ENCODE measurements at regions not wholly inside any gene's neighbourhood (a gene's known extent, or its start where the extent isn't known, plus 50 kb on each side); places are given as distances from the start of the nearest gene placed in this dataset.

DNA sequence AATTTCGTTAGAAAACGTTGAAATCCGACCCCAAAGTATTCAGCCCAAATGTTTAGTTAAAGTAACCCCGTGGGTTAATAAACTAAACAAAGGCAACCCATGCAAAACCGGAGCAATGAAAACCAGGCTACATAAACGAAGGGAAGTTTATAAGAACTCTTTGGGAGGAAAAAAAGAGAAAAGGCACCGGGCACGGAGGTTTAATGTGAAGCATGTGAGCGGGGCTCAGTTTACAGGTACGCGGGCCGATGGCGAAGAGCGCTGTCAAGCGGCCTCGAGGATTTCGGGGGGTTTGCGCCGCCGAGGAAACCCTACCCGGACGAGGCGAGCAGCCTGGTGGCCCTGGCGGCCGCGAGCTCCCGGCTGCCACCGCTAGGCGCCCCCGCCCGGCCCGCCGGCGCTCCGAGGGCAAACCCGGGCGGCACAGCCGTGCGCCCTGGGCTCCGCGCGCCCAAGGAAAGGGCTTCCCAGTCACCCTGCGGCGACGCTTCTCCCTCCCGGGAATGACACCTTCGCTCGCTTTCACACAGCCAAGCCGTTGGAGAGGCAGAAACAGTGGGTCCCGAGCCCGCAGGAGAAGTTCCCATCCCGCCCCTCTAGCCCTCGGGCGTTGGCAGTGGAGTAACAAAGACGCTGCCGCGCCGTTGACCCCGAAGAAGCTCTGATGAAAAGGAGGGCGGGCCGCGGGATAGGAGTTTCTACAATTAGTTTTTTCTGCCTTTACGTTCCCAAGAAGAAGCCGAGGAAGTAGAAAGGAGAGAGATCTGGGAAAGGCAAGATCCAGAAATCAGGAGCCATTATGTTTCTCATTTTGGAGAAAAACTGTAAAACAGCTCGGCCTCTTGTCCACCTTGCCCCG lies 126.0 kb downstream of the TMEM174 start (continued):
- no peak for TF ChIP-seq ZNF302 (CRISPR knock-in tag; IDR thresholded peaks at IDR 0.05)
- no peak for TF ChIP-seq ZC3H11A (IDR thresholded peaks at IDR 0.05)
- TF ChIP-seq GATA3 (IDR thresholded peaks at IDR 0.05; ENCODE audit: borderline replicate concordance), result no peak
- no peak for TF ChIP-seq FOXS1 (CRISPR knock-in tag; IDR thresholded peaks at IDR 0.05)
- TF ChIP-seq, protein P1, sequence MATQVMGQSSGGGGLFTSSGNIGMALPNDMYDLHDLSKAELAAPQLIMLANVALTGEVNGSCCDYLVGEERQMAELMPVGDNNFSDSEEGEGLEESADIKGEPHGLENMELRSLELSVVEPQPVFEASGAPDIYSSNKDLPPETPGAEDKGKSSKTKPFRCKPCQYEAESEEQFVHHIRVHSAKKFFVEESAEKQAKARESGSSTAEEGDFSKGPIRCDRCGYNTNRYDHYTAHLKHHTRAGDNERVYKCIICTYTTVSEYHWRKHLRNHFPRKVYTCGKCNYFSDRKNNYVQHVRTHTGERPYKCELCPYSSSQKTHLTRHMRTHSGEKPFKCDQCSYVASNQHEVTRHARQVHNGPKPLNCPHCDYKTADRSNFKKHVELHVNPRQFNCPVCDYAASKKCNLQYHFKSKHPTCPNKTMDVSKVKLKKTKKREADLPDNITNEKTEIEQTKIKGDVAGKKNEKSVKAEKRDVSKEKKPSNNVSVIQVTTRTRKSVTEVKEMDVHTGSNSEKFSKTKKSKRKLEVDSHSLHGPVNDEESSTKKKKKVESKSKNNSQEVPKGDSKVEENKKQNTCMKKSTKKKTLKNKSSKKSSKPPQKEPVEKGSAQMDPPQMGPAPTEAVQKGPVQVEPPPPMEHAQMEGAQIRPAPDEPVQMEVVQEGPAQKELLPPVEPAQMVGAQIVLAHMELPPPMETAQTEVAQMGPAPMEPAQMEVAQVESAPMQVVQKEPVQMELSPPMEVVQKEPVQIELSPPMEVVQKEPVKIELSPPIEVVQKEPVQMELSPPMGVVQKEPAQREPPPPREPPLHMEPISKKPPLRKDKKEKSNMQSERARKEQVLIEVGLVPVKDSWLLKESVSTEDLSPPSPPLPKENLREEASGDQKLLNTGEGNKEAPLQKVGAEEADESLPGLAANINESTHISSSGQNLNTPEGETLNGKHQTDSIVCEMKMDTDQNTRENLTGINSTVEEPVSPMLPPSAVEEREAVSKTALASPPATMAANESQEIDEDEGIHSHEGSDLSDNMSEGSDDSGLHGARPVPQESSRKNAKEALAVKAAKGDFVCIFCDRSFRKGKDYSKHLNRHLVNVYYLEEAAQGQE (IDR thresholded peaks at IDR 0.05), result no peak
- no peak for TF ChIP-seq FOSL2 (IDR thresholded peaks at IDR 0.05)
- TF ChIP-seq FOSL2 (CRISPR knock-in tag; IDR thresholded peaks at IDR 0.05), result no peak
- no peak for TF ChIP-seq RAD21 (conservative IDR thresholded peaks at IDR 0.05 in 1 of 2, IDR thresholded peaks at IDR 0.05 in 1 of 2)
- no peak for TF ChIP-seq TFCP2L1 (CRISPR knock-in tag; IDR thresholded peaks at IDR 0.05)

DNA sequence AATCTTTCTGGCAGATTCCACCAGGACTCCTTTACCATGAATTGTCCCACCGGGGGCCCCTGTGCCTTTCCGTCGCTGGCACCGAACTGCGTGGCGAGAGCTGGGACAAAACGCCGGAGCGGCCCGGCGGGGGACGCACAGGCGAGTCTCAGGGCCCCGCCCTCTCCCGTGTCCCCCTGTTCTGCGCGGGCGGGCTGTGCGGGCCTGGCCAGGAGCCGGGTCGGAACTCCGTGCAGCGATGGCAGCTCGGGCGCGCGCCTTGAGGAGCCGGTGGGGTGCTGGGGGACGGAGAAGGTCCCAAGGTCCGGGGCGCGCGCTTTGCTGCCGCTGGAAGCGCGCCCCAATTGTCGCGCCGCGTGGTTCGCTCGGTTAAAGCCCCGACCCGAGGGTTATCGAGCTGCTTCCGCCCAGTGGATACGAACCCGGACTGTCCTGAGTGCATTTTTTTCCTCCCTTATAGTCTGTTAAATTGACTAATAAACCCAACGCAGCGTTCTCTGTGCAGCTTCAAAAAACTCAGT lies 125.3 kb downstream of the TMEM174 start:
- FAIRE-seq (no peak), DNase-seq (ENCODE audit: low read depth in 1 of 2, low spot score in 1 of 2) (no peak), ATAC-seq (no peak)
- CTCF ChIA-PET, result interaction anchor here (0.6 to 1.5 kb wide), 5 partner anchors 14 to 168 kb away, joined by 3 to 6 read pairs (median 3); no protein-coding TSS in a partner anchor
- 88% methylated on average over 30 of the region's 50 CpGs for WGBS (ENCODE audit: missing lambda C conversion rate)
- POLR2A ChIA-PET, result no interaction called here
- no peak for TF ChIP-seq FOSB (CRISPR knock-in tag; IDR thresholded peaks at IDR 0.05)
- TF ChIP-seq, protein P2, sequence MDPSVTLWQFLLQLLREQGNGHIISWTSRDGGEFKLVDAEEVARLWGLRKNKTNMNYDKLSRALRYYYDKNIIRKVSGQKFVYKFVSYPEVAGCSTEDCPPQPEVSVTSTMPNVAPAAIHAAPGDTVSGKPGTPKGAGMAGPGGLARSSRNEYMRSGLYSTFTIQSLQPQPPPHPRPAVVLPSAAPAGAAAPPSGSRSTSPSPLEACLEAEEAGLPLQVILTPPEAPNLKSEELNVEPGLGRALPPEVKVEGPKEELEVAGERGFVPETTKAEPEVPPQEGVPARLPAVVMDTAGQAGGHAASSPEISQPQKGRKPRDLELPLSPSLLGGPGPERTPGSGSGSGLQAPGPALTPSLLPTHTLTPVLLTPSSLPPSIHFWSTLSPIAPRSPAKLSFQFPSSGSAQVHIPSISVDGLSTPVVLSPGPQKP (IDR thresholded peaks at IDR 0.05; ENCODE audit: low read depth, low read length), result no peak
- TF ChIP-seq, protein P3, sequence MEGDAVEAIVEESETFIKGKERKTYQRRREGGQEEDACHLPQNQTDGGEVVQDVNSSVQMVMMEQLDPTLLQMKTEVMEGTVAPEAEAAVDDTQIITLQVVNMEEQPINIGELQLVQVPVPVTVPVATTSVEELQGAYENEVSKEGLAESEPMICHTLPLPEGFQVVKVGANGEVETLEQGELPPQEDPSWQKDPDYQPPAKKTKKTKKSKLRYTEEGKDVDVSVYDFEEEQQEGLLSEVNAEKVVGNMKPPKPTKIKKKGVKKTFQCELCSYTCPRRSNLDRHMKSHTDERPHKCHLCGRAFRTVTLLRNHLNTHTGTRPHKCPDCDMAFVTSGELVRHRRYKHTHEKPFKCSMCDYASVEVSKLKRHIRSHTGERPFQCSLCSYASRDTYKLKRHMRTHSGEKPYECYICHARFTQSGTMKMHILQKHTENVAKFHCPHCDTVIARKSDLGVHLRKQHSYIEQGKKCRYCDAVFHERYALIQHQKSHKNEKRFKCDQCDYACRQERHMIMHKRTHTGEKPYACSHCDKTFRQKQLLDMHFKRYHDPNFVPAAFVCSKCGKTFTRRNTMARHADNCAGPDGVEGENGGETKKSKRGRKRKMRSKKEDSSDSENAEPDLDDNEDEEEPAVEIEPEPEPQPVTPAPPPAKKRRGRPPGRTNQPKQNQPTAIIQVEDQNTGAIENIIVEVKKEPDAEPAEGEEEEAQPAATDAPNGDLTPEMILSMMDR (IDR thresholded peaks at IDR 0.05), result no peak
- no peak for TF ChIP-seq ZFP36 (IDR thresholded peaks at IDR 0.05; ENCODE audit: borderline replicate concordance, partially characterized antibody)
- TF ChIP-seq HEYL (CRISPR knock-in tag; IDR thresholded peaks at IDR 0.05), result no peak
- no peak for TF ChIP-seq MYC (IDR thresholded peaks at IDR 0.05; ENCODE audit: borderline replicate concordance, low read length)
- TF ChIP-seq EHF (CRISPR knock-in tag; IDR thresholded peaks at IDR 0.05), result no peak
- TF ChIP-seq, protein P4, sequence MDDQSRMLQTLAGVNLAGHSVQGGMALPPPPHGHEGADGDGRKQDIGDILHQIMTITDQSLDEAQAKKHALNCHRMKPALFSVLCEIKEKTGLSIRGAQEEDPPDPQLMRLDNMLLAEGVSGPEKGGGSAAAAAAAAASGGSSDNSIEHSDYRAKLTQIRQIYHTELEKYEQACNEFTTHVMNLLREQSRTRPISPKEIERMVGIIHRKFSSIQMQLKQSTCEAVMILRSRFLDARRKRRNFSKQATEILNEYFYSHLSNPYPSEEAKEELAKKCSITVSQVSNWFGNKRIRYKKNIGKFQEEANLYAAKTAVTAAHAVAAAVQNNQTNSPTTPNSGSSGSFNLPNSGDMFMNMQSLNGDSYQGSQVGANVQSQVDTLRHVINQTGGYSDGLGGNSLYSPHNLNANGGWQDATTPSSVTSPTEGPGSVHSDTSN (IDR thresholded peaks at IDR 0.05), result no peak
- no peak for TF ChIP-seq POLR2A (IDR thresholded peaks at IDR 0.05; ENCODE audit: low read length)
- no peak for TF ChIP-seq JUNB (IDR thresholded peaks at IDR 0.05)
- no peak for TF ChIP-seq SREBF2 (IDR thresholded peaks at IDR 0.05)
- TF ChIP-seq NPAS2 (CRISPR knock-in tag; IDR thresholded peaks at IDR 0.05; ENCODE audit: borderline replicate concordance), result no peak
- TF ChIP-seq RARB (CRISPR knock-in tag; IDR thresholded peaks at IDR 0.05), result no peak
- no peak for TF ChIP-seq EP300 (IDR thresholded peaks at IDR 0.05)
- Histone ChIP-seq H3K4me2 (no peak overlapping the region), H3K9me3 (no peaks in the 10 kb centered on the region), H3K4me3 (no peak overlapping the region), H3K4me1 (no peaks in the 10 kb centered on the region), H3K27ac (no peak overlapping the region)

Data from A549 (cell line).